ENCODE measurements at regions not wholly inside any gene's neighbourhood (a gene's known extent, or its start where the extent isn't known, plus 50 kb on each side); places are given as distances from the start of the nearest gene placed in this dataset.

GRCh38 chr16:6910301-6910700, 422.3 kb upstream of the RBFOX1 start:
- DNase-seq (ENCODE audit: extremely low spot score, unreplicated experiment): no peak
- no peak for TF ChIP-seq CTCF (conservative IDR thresholded peaks at IDR 0.05)
- Mint-ChIP-seq H3K27me3 (peaks cover 3% of the 10 kb centered on the region), H3K36me3 (no peaks in the 10 kb centered on the region), H3K27ac (no peak overlapping the region), H3K4me1 (ENCODE audit: unreplicated experiment) (no peaks in the 10 kb centered on the region), H3K4me3 (no peak overlapping the region), H3K9me3 (no peaks in the 10 kb centered on the region)

GRCh38 chr16:6905601-6906000, 427.0 kb upstream of the RBFOX1 start:
- Mint-ChIP-seq H3K27ac (no peak overlapping the region), H3K9me3 (no peaks in the 10 kb centered on the region), H3K4me1 (ENCODE audit: unreplicated experiment) (no peaks in the 10 kb centered on the region), H3K4me3 (no peak overlapping the region), H3K36me3 (no peaks in the 10 kb centered on the region), H3K27me3 (peaks cover 8% of the 10 kb centered on the region)
- DNase-seq (ENCODE audit: extremely low spot score, unreplicated experiment): no peak
- TF ChIP-seq CTCF (conservative IDR thresholded peaks at IDR 0.05): no peak

- H3K36me3 Mint-ChIP-seq: no peaks in the 10 kb centered on the region
- H3K27me3 Mint-ChIP-seq: peaks cover 8% of the 10 kb centered on the region
- no peak overlapping the region for H3K4me3 Mint-ChIP-seq
- H3K27ac Mint-ChIP-seq: no peak overlapping the region
- no peaks in the 10 kb centered on the region for H3K4me1 Mint-ChIP-seq (ENCODE audit: unreplicated experiment)
- TF ChIP-seq CTCF (conservative IDR thresholded peaks at IDR 0.05): no peak
- DNase-seq (ENCODE audit: extremely low spot score, unreplicated experiment): no peak
- no peaks in the 10 kb centered on the region for H3K9me3 Mint-ChIP-seq
Measured at GRCh38 chr16:6903671-6904070, 429.0 kb upstream of the RBFOX1 start.

- no peak overlapping the region for H3K27ac Mint-ChIP-seq
- no peaks in the 10 kb centered on the region for H3K4me1 Mint-ChIP-seq (ENCODE audit: unreplicated experiment)
- peaks cover 5% of the 10 kb centered on the region for H3K27me3 Mint-ChIP-seq
- DNase-seq (ENCODE audit: extremely low spot score, unreplicated experiment): no peak
- no peaks in the 10 kb centered on the region for H3K9me3 Mint-ChIP-seq
- no peaks in the 10 kb centered on the region for H3K36me3 Mint-ChIP-seq
- TF ChIP-seq CTCF (conservative IDR thresholded peaks at IDR 0.05): no peak
- H3K4me3 Mint-ChIP-seq: no peak overlapping the region
Measured at GRCh38 chr16:6898896-6899295, 433.7 kb upstream of the RBFOX1 start.

GRCh38 chr16:6897876-6898485, 434.7 kb upstream of the RBFOX1 start:
- no peak for DNase-seq (ENCODE audit: extremely low spot score, unreplicated experiment)
- peaks cover 3% of the 10 kb centered on the region for H3K27me3 Mint-ChIP-seq
- H3K36me3 Mint-ChIP-seq: no peaks in the 10 kb centered on the region
- H3K9me3 Mint-ChIP-seq: no peaks in the 10 kb centered on the region
- no peak for TF ChIP-seq CTCF (conservative IDR thresholded peaks at IDR 0.05)
- no peak overlapping the region for H3K27ac Mint-ChIP-seq
- peaks cover 1% of the 10 kb centered on the region for H3K4me1 Mint-ChIP-seq (ENCODE audit: unreplicated experiment)
- no peak overlapping the region for H3K4me3 Mint-ChIP-seq

- Mint-ChIP-seq H3K36me3 (no peaks in the 10 kb centered on the region), H3K4me3 (peak overlapping the region; percentile 10), H3K4me1 (ENCODE audit: unreplicated experiment) (peaks cover 11% of the 10 kb centered on the region), H3K27me3 (peaks cover 5% of the 10 kb centered on the region), H3K27ac (no peak overlapping the region), H3K9me3 (no peaks in the 10 kb centered on the region)
- TF ChIP-seq CTCF (conservative IDR thresholded peaks at IDR 0.05): no peak
- no peak for DNase-seq (ENCODE audit: extremely low spot score, unreplicated experiment)
Measured at GRCh38 chr16:6892966-6893365, 439.7 kb upstream of the RBFOX1 start.
